Esophagus (tissue), 2 donors: ENCODE measurements at regions not wholly inside any gene's neighbourhood (a gene's known extent, or its start where the extent isn't known, plus 50 kb on each side); places are given as distances from the start of the nearest gene placed in this dataset.

Experiments used
- H3K27ac ChIP-seq, 2 donors: one replicate each; pipeline ENCODE4 v1.5.1; 2013; ENCODE audit warnings: low read depth in 2 of 2, mild to moderate bottlenecking in 2 of 2, inconsistent platforms in 1 of 2, low read length in 1 of 2, moderate library complexity in 1 of 2
- H3K27me3 ChIP-seq, 2 donors: one replicate each; pipeline ENCODE4 v1.6.1; 2013; ENCODE audit warnings: low read length in 2 of 2, control low read depth in 1 of 2, mild to moderate bottlenecking in 1 of 2; ENCODE audit not compliant: insufficient read depth in 2 of 2, control insufficient read depth in 1 of 2
- H3K36me3 ChIP-seq, 2 donors: one replicate each; pipeline ENCODE4 v1.6.1; 2013; ENCODE audit warnings: low read length in 1 of 2; ENCODE audit not compliant: control insufficient read depth in 2 of 2, insufficient read depth in 2 of 2
- H3K4me1 ChIP-seq, 2 donors: one replicate each; pipeline ENCODE4 v1.6.1; 2013; ENCODE audit warnings: low read length in 1 of 2; ENCODE audit not compliant: control insufficient read depth in 2 of 2, insufficient read depth in 2 of 2
- H3K4me3 ChIP-seq, 2 donors: one replicate each; pipeline ENCODE4 v1.5.1; 2013; ENCODE audit warnings: low read length in 2 of 2, mild to moderate bottlenecking in 2 of 2, low read depth in 1 of 2, moderate library complexity in 1 of 2
- H3K9me3 ChIP-seq, 2 donors: one replicate each; pipeline ENCODE4 v1.6.1; 2013; ENCODE audit warnings: mild to moderate bottlenecking in 2 of 2, low read depth in 1 of 2, low read length in 1 of 2, moderate library complexity in 1 of 2; ENCODE audit not compliant: control insufficient read depth in 2 of 2, insufficient read depth in 1 of 2
- WGBS, 2 donors: extraction: QIAGEN DNeasy Blood & Tissue Kit; methylation state at CpG; one replicate each; pipeline ENCODE4 v1.1.7; 2013; 5-methylcytosine and 5-hydroxymethylcytosine counted together
- donor health status: healthy with polysubstance abuse.
- donor health status: Bipolar disorder and iron deficiency.

DNA sequence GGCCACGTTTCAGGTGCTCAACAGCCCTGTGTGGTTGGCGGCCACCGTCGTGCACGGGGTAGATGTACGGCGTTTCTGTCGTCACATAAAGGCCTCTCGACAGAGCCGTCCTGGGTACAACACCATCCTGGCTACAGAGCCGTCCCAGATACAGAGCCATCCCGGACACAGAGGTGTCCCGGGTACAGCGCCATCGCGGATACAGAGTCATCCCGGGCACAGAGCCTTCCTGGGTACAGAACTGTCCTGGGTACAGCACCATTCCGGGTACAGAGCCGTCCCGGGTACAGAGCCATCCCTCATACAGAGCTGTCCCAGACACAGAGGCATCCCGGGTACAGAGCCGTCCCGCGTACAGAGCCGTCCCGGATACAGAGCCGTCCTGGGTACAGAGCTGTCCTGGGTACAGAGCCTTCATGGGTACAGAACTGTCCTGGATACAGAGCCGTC is 222.7 kb upstream of the SOX1 start:
- Histone ChIP-seq H3K9me3 (peaks cover 0 to 4% of the 10 kb centered on the region in 2 donors), H3K4me1 (no peaks in the 10 kb centered on the region), H3K36me3 (no peaks in the 10 kb centered on the region), H3K4me3 (no peak overlapping the region), H3K27me3 (no peaks in the 10 kb centered on the region), H3K27ac (no peak overlapping the region)
- WGBS, 2 donors = 90 to 96% methylated on average over 28 of the region's 28 CpGs

- Histone ChIP-seq H3K36me3 (no peaks in the 10 kb centered on the region), H3K27ac (no peak overlapping the region), H3K4me3 (no peak overlapping the region), H3K4me1 (no peaks in the 10 kb centered on the region), H3K9me3 (peaks cover 0 to 4% of the 10 kb centered on the region in 2 donors), H3K27me3 (no peaks in the 10 kb centered on the region)
- WGBS, 2 donors = 90 to 94% methylated on average over 20 of the region's 20 CpGs
Measured at GRCh38 chr13:111844682-111845081, 222.3 kb upstream of the SOX1 start.

DNA sequence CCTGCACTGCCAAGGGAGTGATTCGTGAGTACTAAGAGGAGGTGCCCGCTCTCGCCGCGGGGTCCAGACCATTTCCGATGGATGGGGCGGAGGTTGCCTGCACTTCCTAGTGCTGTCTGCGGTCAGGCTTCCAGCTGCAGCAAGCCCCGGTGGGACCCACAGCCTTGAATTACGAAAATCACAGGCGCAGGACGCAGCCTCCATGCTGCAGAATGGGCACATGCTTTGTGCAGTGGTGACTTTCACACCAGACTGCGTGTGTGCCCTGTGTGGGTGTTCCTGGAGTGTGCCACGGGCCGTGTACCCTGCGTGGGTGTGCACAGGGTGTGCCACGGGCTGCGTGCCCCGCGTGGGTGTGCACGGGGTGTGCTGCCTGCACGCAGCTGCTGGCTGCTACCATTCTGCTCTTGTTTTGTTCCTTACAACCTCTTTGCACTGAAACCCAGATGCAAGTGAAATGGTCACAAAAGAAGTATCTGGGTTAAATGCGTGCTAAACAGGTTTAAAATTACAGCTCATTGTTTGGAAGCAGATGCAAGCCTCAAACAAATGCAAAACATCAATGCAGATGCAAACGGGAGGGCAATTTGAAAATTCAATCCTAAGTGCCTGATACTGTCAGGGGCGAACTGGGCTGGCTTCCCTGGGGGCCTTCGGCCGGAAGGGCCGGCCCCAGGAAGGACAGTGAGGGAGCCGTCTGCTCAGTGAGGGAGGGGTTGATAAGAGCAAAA is 221.2 kb upstream of the SOX1 start:
- 24 to 26% methylated on average over 29 of the region's 29 CpGs for WGBS, 2 donors

DNA sequence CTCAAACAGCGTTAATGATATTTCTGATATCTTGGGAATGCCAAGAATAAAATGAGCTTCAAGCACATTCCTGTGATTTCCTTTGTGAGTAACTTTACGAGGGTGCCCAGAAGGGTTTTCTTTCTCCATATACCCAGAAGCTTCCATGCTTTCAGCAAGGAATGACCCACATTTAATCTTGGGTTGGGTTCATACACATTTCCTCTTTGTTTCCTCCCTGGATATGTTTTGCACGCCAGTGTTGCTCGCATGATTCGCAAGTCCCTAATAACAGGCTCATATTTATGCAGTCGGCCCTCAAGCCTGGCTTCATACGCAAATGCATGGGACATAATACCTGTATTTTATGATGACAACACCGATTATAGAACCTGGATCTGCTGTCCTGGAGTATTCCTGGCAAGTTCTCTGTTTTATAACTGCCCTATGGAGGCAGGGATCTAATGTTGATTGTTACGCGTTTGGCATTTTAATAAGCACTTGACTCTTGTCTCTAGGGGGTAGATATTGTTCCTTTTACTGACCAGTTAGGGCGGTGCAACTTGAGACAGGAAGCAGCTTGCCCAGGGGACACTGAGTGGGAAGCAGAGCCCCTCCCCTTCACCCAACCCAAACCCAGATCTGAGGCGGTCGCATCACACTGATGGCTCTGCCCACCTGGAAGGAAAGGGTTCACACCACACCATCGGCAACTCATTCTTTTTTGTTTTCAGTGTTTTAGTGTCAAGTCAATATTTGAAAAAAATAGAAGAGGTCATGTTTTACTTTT is 220.4 kb upstream of the SOX1 start:
- H3K27me3 ChIP-seq = no peaks in the 10 kb centered on the region

More for the DNA sequence above, 221.2 kb upstream of the SOX1 start:
- no peak overlapping the region for H3K27ac ChIP-seq
- H3K36me3 ChIP-seq = no peaks in the 10 kb centered on the region
- no peaks in the 10 kb centered on the region for H3K27me3 ChIP-seq
- H3K4me3 ChIP-seq = no peak overlapping the region
- H3K4me1 ChIP-seq = no peaks in the 10 kb centered on the region
- peaks cover 0 to 4% of the 10 kb centered on the region in 2 donors for H3K9me3 ChIP-seq

DNA sequence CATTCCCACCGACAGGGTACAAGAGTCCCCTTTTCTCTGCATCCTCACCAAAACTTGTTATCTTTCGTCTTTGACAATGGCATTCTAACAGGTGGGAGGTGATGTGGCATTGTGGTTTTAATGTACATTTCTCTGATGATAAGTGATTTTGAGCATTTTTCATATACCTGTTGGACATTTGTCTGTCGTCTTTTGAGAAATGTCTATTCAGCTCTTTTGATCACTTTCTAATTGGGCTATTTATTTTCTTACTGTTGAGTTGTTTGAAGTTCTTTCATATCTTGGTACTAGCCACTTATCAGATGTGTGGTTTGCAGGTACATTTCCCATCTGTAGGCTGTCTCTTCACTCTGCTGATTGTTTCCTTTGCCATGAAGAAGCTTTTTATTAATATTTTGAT is 219.0 kb upstream of the SOX1 start:
- 83 to 92% methylated on average over 3 of the region's 3 CpGs for WGBS, 2 donors
- Histone ChIP-seq H3K4me1 (no peaks in the 10 kb centered on the region), H3K9me3 (peaks cover 0 to 4% of the 10 kb centered on the region in 2 donors), H3K27me3 (no peaks in the 10 kb centered on the region), H3K36me3 (no peaks in the 10 kb centered on the region), H3K27ac (no peak overlapping the region), H3K4me3 (no peak overlapping the region)

More for the DNA sequence above, 220.4 kb upstream of the SOX1 start:
- Histone ChIP-seq H3K36me3 (no peaks in the 10 kb centered on the region), H3K9me3 (peaks cover 0 to 4% of the 10 kb centered on the region in 2 donors), H3K27ac (no peak overlapping the region), H3K4me3 (no peak overlapping the region), H3K4me1 (no peaks in the 10 kb centered on the region)
- WGBS, 2 donors = 39 to 42% methylated on average over 14 of the region's 14 CpGs

DNA sequence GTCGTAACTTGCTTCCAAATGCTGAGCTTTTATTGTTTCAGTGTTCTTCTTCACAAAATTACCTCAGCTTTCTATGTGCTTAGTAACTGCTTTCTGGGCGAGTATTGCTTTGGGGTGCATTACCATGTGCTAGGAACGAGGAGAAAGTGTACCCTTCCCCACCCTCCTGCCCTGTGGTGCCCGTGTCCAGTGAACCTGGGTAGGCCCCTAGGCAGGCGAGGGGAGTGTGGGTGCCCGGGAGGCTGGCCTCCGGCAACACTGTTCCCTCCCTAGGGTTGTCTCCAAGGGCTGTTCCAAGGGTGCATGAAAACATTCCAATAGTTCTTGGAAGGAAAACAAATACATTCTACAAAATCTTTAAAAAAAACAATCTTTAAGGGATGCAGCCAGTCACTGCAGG is 216.5 kb upstream of the SOX1 start:
- no peak overlapping the region for H3K27ac ChIP-seq
- H3K4me1 ChIP-seq = no peaks in the 10 kb centered on the region
- H3K27me3 ChIP-seq = no peaks in the 10 kb centered on the region
- WGBS, 2 donors = 59 to 70% methylated on average over 7 of the region's 7 CpGs
- H3K4me3 ChIP-seq = no peak overlapping the region
- no peaks in the 10 kb centered on the region for H3K9me3 ChIP-seq
- no peaks in the 10 kb centered on the region for H3K36me3 ChIP-seq

GRCh38 chr13:111850976-111851375 is 216.0 kb upstream of the SOX1 start:
- 66 to 78% methylated on average over 5 of the region's 5 CpGs for WGBS, 2 donors
- H3K27me3 ChIP-seq = no peaks in the 10 kb centered on the region
- no peak overlapping the region for H3K4me3 ChIP-seq
- no peaks in the 10 kb centered on the region for H3K36me3 ChIP-seq
- no peak overlapping the region for H3K27ac ChIP-seq
- no peaks in the 10 kb centered on the region for H3K9me3 ChIP-seq
- no peaks in the 10 kb centered on the region for H3K4me1 ChIP-seq

DNA sequence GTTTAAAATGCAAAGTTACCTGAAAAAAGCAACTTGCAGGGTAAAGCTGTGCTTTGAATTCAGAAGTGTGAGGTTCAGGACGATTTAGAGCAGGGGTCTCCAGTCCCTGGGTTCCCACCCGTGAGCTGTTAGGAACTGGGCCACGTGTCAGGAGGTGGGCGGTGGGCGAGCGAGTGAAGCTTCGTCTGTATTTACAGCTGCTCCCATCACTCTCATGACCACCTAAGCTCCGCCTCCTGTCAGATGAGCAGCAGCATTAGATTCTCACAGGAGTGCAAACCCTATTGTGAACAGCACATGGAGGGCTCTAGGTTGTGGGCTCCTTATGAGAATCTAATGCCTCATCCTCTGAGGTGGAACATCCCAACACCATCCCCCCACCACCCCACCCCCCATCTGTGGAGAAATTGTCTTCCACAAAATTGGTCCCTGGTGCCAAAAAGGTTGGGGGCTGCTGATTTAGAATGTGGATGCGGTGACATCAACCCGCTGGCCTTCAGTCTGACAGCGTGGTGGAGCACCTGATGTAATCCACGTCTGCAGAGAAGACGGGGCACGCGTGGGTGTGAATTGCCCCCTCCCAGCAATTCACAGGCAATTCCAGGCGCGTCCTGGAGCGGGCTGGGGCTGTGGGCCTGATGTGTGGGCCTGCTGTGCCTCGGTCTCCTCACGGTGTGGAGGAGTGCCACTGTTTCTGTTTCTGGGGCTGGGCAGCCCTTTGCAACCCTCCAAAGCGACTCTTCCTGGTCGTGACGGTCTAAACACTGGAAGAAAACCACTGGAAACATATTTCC is 214.0 kb upstream of the SOX1 start:
- no peaks in the 10 kb centered on the region for H3K4me1 ChIP-seq
- no peaks in the 10 kb centered on the region for H3K27me3 ChIP-seq
- WGBS, 2 donors = 50 to 58% methylated on average over 23 of the region's 23 CpGs
- peaks cover 0 to 2% of the 10 kb centered on the region in 2 donors for H3K9me3 ChIP-seq
- no peak overlapping the region for H3K4me3 ChIP-seq
- H3K27ac ChIP-seq = no peak overlapping the region
- H3K36me3 ChIP-seq = no peaks in the 10 kb centered on the region

GRCh38 chr13:111853721-111854120 is 213.2 kb upstream of the SOX1 start:
- H3K27ac ChIP-seq = no peak overlapping the region
- 26 to 32% methylated on average over 12 of the region's 12 CpGs for WGBS, 2 donors
- H3K4me1 ChIP-seq = no peaks in the 10 kb centered on the region
- H3K9me3 ChIP-seq = peaks cover 0 to 2% of the 10 kb centered on the region in 2 donors
- H3K36me3 ChIP-seq = no peaks in the 10 kb centered on the region
- no peak overlapping the region for H3K4me3 ChIP-seq
- no peaks in the 10 kb centered on the region for H3K27me3 ChIP-seq
